GM23338 (cell line): ENCODE measurements at regions not wholly inside any gene's neighbourhood (a gene's known extent, or its start where the extent isn't known, plus 50 kb on each side); places are given as distances from the start of the nearest gene placed in this dataset.

Experiments
- ATAC-seq: fragments of 200-7000 bp; cut with Tn5 transposase; 3 replicates; pipeline ENCODE4 v1.9.1; 2020
- DNase-seq: peaks from one replicate; pipeline ENCODE4 v3.0.0-alpha.2; 2015; ENCODE audit warnings: low spot score
- H2AFZ ChIP-seq: fragments of 200-600 bp; sonication (generic); 2 replicates; pipeline ENCODE4 v1.8.0; 2016; ENCODE audit warnings: antibody characterized with exemption, mild to moderate bottlenecking, moderate library complexity
- H3F3A ChIP-seq: fragments of 200-600 bp; sonication (generic); replicated peaks from 2 replicates; pipeline ENCODE4 v1.8.0; 2017; ENCODE audit warnings: antibody characterized with exemption, mixed run types, low read depth
- H3K27ac ChIP-seq: fragments of 200-600 bp; sonication (generic); 2 replicates; pipeline ENCODE4 v1.6.1; 2016; ENCODE audit warnings: low read depth
- H3K27me3 ChIP-seq: fragments of 200-600 bp; sonication (generic); 2 replicates; pipeline ENCODE4 v1.8.0; 2016; ENCODE audit warnings: mild to moderate bottlenecking, mixed run types, moderate library complexity; ENCODE audit not compliant: insufficient read depth
- H3K36me3 ChIP-seq: fragments of 200-600 bp; sonication (generic); 2 replicates; pipeline ENCODE4 v1.8.0; 2016; ENCODE audit warnings: mild to moderate bottlenecking; ENCODE audit not compliant: insufficient read depth
- H3K4me1 ChIP-seq: fragments of 200-600 bp; sonication (generic); 2 replicates; pipeline ENCODE4 v1.8.0; 2016; ENCODE audit warnings: mild to moderate bottlenecking, moderate library complexity; ENCODE audit not compliant: insufficient read depth
- H3K4me2 ChIP-seq: fragments of 200-600 bp; sonication (generic); 2 replicates; pipeline ENCODE4 v1.7.1; 2017; ENCODE audit warnings: mixed run types
- H3K4me3 ChIP-seq: fragments of 200-600 bp; sonication (generic); 2 replicates; pipeline ENCODE4 v1.6.1; 2016; ENCODE audit warnings: mixed run types
- H3K79me2 ChIP-seq: fragments of 200-600 bp; sonication (generic); replicated peaks from 2 replicates; pipeline ENCODE4 v1.8.0; 2017; ENCODE audit warnings: mild to moderate bottlenecking; ENCODE audit not compliant: insufficient read depth
- H3K9me2 ChIP-seq: fragments of 200-600 bp; sonication (generic); 2 replicates; pipeline ENCODE4 v1.8.0; 2017; ENCODE audit not compliant: insufficient read depth
- H4K20me1 ChIP-seq: fragments of 200-600 bp; sonication (generic); replicated peaks from 2 replicates; pipeline ENCODE4 v1.8.0; 2017; ENCODE audit warnings: mild to moderate bottlenecking; ENCODE audit not compliant: insufficient read depth
- H3K27ac Mint-ChIP-seq: 2 replicates; pipeline ENCODE4 v1.8.0; 2020; ENCODE audit warnings: inconsistent platforms, mild to moderate bottlenecking, moderate library complexity, mixed read lengths
- H3K27me3 Mint-ChIP-seq: 3 replicates; pipeline ENCODE4 v1.8.0; 2022; ENCODE audit warnings: low read depth, mild to moderate bottlenecking, moderate library complexity, mixed read lengths, inconsistent platforms; ENCODE audit not compliant: insufficient read depth, poor library complexity
- H3K36me3 Mint-ChIP-seq: 3 replicates; pipeline ENCODE4 v1.8.0; 2021; ENCODE audit warnings: low read depth, mild to moderate bottlenecking, inconsistent platforms, moderate library complexity, mixed read lengths
- H3K4me1 Mint-ChIP-seq: 3 replicates; pipeline ENCODE4 v1.8.0; 2020; ENCODE audit warnings: mild to moderate bottlenecking, inconsistent platforms, mixed read lengths
- H3K4me3 Mint-ChIP-seq: 3 replicates; pipeline ENCODE4 v1.8.0; 2021; ENCODE audit warnings: moderate library complexity, mild to moderate bottlenecking, inconsistent platforms, mixed read lengths
- H3K9me3 Mint-ChIP-seq: 3 replicates; pipeline ENCODE4 v1.8.0; 2020; ENCODE audit warnings: moderate library complexity, mild to moderate bottlenecking, inconsistent platforms, mixed read lengths
- ETS1 ChIP-seq: IDR thresholded peaks from 2 replicates; pipeline ENCODE4 v1.6.1; 2016; ENCODE audit warnings: antibody characterized with exemption
- EZH2phosphoT487 ChIP-seq: fragments of 200-600 bp; sonication (generic); IDR thresholded peaks from one replicate; pipeline ENCODE4 v1.8.1; 2018; ENCODE audit warnings: antibody characterized with exemption; ENCODE audit not compliant: unreplicated experiment
- POLR2AphosphoS5 ChIP-seq: IDR thresholded peaks from 2 replicates; pipeline ENCODE4 v1.6.1; 2016; ENCODE audit warnings: antibody characterized with exemption, low read depth
- REST ChIP-seq: IDR thresholded peaks from one replicate; pipeline ENCODE4 v1.6.1; 2018; ENCODE audit warnings: antibody characterized with exemption; ENCODE audit not compliant: unreplicated experiment
- STAT1 ChIP-seq: IDR thresholded peaks from one replicate; pipeline ENCODE4 v1.6.1; 2016; ENCODE audit warnings: antibody characterized with exemption; ENCODE audit not compliant: unreplicated experiment
- ZNF114 ChIP-seq: fragments of 250-450 bp; sonication (Bioruptor Pico); IDR thresholded peaks from 2 replicates; pipeline ENCODE4 v1.5.0; 2020; ENCODE audit warnings: mild to moderate bottlenecking, moderate library complexity
- TF ChIP-seq, protein P1 (sequence below), 2 experiments: fragments of 200-600 bp in 1 of 2; sonication (generic) in 1 of 2; conservative IDR thresholded peaks; 2 replicates each; pipeline versions ENCODE4 v1.5.1 to v1.6.1; 2016 to 2017; ENCODE audit warnings: antibody characterized with exemption in 2 of 2, low read depth in 2 of 2, mild to moderate bottlenecking in 2 of 2, moderate library complexity in 1 of 2
- TF ChIP-seq, protein P2 (sequence below): fragments of 250-450 bp; sonication (Bioruptor Pico); IDR thresholded peaks from 2 replicates; pipeline ENCODE4 v1.5.0; 2020; ENCODE audit warnings: mild to moderate bottlenecking, moderate library complexity

GRCh38 chr3:99509224-99509623, 129.2 kb upstream of the COL8A1 start (continued):
- TF ChIP-seq EZH2phosphoT487 (no peak), REST (no peak)
- TF ChIP-seq, protein P1, sequence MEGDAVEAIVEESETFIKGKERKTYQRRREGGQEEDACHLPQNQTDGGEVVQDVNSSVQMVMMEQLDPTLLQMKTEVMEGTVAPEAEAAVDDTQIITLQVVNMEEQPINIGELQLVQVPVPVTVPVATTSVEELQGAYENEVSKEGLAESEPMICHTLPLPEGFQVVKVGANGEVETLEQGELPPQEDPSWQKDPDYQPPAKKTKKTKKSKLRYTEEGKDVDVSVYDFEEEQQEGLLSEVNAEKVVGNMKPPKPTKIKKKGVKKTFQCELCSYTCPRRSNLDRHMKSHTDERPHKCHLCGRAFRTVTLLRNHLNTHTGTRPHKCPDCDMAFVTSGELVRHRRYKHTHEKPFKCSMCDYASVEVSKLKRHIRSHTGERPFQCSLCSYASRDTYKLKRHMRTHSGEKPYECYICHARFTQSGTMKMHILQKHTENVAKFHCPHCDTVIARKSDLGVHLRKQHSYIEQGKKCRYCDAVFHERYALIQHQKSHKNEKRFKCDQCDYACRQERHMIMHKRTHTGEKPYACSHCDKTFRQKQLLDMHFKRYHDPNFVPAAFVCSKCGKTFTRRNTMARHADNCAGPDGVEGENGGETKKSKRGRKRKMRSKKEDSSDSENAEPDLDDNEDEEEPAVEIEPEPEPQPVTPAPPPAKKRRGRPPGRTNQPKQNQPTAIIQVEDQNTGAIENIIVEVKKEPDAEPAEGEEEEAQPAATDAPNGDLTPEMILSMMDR (conservative IDR thresholded peaks at IDR 0.05; ENCODE audit: low read depth in 2 of 2), result no peak

DNA sequence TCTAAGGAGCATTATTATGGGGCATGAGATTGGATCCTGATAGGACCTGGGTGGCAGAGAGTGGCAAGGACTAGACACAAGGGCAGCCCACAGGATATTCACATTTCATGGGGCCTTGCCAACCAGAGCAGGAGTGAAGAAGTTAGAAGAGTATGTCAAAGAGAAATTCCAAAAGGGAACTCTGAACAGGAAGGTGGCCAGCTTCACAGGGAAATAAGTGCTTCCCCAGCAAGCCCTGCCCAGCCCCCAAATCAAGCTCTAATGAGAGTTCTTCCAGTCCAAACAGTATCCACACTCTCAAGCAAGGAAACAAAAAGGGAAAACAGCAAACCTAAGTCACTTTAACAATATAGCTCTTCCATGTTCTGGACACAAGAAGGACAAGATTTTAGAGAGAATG, 130.2 kb upstream of the COL8A1 start:
- Histone ChIP-seq H3K27ac (no peak overlapping the region), H4K20me1 (no peaks in the 10 kb centered on the region; the same call in 1 of the 2 replicates), H3K4me3 (no peak overlapping the region), H3K4me1 (no peaks in the 10 kb centered on the region), H3K79me2 (no peaks in the 10 kb centered on the region), H2AFZ (0 out of 2 replicates have a peak overlapping the region, but pooled peaks have one; percentile 47), H3K9me2 (no peaks in the 10 kb centered on the region), H3K27me3 (no peaks in the 10 kb centered on the region), H3K4me2 (no peak overlapping the region), H3K36me3 (no peaks in the 10 kb centered on the region), H3F3A (no peaks in the 10 kb centered on the region)
- H3K4me1 Mint-ChIP-seq, result no peaks in the 10 kb centered on the region
- no peaks in the 10 kb centered on the region for H3K36me3 Mint-ChIP-seq
- H3K27me3 Mint-ChIP-seq, result no peaks in the 10 kb centered on the region
- H3K9me3 Mint-ChIP-seq, result no peaks in the 10 kb centered on the region
- DNase-seq (no peak), ATAC-seq (no peak)
- no peak overlapping the region for H3K27ac Mint-ChIP-seq
- H3K4me3 Mint-ChIP-seq, result no peak overlapping the region
- TF ChIP-seq POLR2AphosphoS5 (no peak), ETS1 (no peak), ZNF114 (CRISPR knock-in tag) (no peak), STAT1 (no peak)
- TF ChIP-seq, protein P2, sequence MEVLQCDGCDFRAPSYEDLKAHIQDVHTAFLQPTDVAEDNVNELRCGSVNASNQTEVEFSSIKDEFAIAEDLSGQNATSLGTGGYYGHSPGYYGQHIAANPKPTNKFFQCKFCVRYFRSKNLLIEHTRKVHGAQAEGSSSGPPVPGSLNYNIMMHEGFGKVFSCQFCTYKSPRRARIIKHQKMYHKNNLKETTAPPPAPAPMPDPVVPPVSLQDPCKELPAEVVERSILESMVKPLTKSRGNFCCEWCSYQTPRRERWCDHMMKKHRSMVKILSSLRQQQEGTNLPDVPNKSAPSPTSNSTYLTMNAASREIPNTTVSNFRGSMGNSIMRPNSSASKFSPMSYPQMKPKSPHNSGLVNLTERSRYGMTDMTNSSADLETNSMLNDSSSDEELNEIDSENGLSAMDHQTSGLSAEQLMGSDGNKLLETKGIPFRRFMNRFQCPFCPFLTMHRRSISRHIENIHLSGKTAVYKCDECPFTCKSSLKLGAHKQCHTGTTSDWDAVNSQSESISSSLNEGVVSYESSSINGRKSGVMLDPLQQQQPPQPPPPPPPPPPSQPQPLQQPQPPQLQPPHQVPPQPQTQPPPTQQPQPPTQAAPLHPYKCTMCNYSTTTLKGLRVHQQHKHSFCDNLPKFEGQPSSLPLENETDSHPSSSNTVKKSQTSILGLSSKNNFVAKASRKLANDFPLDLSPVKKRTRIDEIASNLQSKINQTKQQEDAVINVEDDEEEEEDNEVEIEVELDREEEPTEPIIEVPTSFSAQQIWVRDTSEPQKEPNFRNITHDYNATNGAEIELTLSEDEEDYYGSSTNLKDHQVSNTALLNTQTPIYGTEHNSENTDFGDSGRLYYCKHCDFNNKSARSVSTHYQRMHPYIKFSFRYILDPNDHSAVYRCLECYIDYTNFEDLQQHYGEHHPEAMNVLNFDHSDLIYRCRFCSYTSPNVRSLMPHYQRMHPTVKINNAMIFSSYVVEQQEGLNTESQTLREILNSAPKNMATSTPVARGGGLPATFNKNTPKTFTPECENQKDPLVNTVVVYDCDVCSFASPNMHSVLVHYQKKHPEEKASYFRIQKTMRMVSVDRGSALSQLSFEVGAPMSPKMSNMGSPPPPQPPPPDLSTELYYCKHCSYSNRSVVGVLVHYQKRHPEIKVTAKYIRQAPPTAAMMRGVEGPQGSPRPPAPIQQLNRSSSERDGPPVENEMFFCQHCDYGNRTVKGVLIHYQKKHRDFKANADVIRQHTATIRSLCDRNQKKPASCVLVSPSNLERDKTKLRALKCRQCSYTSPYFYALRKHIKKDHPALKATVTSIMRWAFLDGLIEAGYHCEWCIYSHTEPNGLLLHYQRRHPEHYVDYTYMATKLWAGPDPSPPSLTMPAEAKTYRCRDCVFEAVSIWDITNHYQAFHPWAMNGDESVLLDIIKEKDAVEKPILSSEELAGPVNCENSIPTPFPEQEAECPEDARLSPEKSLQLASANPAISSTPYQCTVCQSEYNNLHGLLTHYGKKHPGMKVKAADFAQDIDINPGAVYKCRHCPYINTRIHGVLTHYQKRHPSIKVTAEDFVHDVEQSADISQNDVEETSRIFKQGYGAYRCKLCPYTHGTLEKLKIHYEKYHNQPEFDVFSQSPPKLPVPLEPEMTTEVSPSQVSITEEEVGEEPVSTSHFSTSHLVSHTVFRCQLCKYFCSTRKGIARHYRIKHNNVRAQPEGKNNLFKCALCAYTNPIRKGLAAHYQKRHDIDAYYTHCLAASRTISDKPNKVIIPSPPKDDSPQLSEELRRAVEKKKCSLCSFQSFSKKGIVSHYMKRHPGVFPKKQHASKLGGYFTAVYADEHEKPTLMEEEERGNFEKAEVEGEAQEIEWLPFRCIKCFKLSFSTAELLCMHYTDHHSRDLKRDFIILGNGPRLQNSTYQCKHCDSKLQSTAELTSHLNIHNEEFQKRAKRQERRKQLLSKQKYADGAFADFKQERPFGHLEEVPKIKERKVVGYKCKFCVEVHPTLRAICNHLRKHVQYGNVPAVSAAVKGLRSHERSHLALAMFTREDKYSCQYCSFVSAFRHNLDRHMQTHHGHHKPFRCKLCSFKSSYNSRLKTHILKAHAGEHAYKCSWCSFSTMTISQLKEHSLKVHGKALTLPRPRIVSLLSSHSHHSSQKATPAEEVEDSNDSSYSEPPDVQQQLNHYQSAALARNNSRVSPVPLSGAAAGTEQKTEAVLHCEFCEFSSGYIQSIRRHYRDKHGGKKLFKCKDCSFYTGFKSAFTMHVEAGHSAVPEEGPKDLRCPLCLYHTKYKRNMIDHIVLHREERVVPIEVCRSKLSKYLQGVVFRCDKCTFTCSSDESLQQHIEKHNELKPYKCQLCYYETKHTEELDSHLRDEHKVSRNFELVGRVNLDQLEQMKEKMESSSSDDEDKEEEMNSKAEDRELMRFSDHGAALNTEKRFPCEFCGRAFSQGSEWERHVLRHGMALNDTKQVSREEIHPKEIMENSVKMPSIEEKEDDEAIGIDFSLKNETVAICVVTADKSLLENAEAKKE (CRISPR knock-in tag), result no peak
- TF ChIP-seq, protein P1 (conservative IDR thresholded peaks at IDR 0.05; ENCODE audit: low read depth in 2 of 2), result no peak
